Glomerular visceral epithelial cell (primary cell): ENCODE measurements at regions not wholly inside any gene's neighbourhood (a gene's known extent, or its start where the extent isn't known, plus 50 kb on each side); places are given as distances from the start of the nearest gene placed in this dataset.
"Not testable (repeated sequence)": the region's sequence is repeated elsewhere in the genome, so short reads cannot be mapped to it uniquely, and the experiment has no call there.

Source experiments
- DNase-seq: peaks from one replicate; pipeline ENCODE4 v3.0.0-alpha.2; 2016; ENCODE audit errors: extremely low spot score

DNA sequence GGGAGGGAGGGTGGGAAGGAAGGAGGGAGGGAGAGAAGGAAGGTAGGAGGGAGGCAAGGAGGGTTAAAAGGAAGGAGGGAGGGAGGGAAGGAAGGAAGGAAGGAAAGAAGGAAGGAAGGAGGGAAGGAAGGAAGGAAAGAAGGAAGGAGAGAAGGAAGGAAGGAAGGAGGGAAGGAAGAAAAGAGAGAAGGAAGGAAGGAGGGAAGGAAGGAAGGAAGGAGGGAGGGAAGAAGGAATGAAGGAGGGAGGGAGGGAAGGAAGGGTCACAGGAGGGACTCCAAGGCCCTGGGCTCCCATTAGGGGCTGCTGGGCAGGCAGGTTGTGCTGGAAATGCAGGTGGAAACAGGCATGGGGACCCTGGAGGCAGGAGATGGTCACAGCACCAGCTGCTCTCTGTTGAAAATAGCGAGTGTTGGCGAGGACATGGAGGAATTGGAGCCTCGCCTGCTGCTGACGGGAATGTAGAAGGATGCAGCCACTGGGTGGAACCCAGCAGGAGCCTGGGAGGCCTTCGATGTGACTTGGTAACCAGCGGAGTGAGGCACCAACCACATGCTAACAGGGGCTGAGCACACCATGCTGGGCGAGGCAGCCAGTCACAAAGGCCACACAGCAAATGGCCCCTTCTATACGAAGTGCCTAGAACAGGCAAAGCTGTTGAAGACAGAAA, 217.3 kb upstream of the SGCG start:
- not testable (repeated sequence) for DNase-seq

DNA sequence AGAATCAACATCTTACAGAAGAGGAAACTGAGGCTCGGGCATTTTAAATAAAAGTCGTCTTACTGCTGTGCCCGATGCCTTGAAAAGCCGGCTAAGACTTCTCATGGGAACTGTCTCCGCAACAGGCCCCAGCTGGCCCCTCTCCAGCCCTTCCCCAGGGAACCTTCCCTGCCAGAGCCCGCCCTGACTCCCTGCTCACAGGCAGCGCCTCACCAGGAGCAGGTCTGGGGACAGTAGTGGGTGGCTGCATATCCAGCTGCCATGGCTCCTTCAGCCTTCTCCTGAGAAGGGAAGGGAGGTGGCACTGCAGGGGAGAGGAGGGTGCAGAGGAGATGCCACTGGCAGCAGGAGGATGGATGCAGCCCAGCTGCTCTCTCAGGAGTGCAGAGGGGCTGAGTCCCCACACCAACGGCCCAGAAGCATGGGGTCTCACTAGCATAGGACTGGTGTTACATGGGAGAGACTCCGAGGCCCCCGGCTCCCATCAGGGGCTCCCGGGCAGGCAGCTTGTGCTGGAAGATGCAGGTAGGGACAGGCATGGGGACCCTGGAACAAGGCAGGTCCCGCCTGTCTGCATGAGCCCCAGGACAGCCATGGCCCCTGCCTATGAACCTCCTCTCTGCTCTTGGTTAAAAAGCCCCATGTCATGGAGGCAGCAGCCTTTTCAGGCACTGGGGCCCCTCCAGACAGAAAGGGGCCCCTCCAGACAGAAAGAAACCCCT, 216.4 kb upstream of the SGCG start:
- DNase-seq = no peak

DNA sequence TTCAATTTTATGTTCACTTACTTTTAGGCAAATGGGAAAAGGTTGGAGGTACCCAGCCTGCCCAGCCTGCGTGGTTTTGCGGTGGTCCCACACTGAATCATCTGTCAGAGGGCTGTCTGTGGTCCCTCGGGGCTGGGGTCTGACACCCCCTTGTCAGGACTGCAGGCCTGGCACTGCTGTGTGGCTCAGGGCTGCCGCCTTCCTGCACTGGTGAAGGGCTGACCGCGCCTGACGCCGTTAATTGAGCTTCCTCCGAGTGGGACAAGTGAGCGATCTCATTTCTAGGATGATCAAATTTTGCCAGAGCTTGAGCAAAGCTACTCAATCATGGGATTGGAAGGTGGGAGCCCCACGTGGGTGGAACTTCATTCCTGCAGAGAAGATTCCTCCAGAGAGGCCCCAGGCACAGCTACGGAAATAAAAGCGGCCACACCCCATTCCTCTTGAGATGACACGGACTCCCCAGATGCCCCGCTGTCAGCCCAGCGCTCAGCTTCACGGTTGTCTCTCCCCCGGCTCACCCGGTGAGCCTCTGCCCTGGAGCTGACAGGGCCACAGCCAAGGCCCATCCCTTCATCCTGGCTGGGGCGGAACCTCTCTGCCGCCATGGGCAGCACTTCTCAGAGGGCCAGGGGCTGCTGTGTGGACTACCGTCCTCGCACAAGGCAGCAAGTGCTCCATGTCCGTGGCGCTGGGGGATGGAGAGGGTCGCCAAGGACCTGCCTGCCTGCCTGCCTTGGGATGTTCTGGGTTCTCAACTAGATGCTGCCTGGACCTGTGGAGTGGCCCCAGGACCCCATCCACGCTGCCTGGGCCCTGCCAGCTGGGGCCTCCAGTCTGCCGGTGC, 215.5 kb upstream of the SGCG start:
- not testable (repeated sequence) for DNase-seq

DNA sequence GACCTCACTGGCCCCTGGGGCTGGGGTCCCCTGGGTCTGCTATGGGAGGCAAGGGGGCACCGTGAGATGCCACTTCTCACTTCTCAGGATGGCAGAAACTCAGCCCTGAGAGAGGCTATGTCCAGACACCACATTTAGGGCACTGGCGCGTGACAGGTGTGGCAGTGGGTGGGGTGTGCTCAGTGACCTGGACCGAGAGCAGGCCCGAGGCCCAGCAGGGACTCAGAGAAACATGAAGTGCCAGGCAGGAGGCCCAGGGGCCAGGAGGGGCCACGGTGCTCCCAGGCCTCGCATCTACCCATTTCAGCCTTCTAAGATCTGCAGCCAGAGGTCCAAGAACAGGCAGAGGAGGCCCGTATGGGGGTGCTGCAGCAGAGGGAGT, 214.9 kb upstream of the SGCG start:
- not testable (repeated sequence) for DNase-seq

DNA sequence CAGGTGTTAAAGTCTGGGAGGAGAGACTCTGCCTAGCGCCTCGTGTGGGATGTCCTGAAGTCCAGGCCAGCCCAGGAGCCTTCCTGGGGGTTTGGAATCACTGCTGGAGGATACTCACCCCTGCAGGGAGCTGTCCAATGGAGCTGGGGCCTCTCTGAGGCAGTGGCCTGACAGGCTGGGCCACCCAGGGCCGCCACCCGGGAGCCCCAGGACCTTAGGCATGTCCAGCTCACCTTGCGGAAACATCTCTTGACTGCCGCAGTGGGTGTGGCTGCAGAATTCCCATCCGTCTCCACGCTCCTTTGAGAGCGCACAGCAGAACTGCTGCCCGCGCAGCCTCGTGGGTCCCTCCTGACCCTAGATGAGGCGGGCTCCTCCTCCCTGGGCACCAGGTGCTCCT, 214.0 kb upstream of the SGCG start:
- DNase-seq = not testable (repeated sequence)

DNA sequence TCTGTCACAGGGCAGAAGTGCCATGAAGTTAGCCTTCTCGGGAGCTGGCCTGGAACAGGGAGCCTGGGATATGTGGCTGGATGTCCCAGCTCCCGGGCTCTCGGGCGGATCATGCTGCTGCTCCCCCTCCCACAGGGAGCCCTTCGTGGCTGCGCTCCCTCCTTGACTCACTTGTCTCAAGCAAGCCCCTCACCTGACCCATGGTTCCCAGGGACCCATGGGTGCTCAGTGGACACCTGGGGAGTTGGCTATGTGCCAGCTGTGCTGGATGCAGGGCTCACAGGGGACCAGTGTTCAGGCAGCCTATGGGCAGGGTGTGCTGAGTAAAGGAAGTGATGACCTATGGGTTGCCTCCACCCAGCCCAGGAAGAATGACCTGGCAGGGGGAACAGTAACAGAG, 213.1 kb upstream of the SGCG start:
- no peak for DNase-seq

DNA sequence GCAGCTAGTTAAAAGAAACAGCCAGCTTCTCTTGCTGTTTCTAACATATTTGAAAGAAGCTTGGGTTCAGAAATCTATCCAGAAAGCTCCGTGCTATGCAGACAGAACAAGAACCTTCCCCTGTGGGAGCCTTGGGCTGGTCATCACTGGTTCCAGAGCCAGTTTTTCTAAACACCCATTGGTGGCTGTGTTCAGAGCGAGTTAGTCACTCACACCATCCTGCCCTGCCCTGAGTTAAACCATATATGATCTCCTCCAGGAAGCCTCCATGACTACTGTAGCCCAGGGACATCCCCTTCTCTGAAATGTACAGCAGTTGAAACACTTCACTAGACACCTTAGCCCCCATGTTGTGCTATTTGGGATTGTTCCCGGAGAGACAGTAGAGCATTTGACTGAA, 200.8 kb upstream of the SGCG start:
- DNase-seq = no peak

DNA sequence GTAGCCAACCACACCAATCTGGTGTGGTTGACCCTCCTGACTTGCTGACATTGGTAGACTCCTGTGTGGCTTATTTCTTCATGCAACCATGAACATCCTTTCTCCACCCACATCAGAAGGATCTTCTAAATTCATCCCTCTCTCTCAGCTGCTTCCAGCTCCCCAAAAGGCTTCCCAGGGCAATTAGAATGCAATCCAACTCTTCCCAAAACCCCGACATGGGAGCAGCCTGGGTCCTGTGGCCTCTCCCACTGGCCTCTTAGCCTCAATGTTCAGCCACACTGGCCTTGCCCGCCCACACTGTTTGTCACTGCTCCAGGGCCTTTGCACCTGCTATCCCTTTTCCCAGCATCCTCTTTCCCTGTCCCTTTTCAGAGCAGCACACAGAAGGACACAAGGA, 199.8 kb upstream of the SGCG start:
- DNase-seq = no peak

DNA sequence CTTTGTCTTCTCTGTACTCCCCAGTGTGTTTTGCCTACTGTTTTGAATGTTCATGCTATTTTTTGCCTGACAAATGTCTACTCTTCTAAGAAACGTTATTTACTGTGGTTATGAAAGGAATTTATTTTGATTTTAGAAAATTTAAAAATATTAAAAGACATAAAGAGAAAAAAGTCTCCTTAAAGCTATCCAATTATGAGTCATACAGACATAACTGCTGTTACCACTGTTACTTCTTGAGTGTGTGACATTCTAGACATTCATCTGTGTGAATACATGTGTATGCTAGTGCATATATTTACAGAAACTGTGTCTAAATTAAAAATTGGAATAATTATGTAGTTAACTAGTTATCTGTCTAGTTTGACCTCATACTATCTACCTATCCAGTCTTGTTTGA, 187.6 kb upstream of the SGCG start:
- DNase-seq = no peak

DNA sequence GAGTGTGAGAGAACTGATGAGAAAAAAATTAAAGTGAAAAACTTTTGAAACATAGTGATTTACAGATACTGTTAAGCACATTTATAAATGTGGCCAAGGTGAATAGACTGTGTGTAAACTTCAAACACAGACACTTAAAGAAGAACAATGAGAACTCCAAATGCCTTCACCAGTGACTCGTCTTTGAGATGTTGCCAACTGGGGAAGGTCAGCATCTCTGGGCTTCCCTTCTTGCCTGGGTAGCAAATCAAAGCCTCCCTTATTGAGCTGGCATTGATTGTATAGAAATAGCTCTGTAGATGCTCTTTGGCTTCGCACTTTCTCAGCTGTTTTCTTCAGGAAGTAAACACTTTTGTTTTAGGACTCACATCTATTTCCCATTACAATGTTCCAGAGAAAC, 177.3 kb upstream of the SGCG start:
- DNase-seq = no peak

DNA sequence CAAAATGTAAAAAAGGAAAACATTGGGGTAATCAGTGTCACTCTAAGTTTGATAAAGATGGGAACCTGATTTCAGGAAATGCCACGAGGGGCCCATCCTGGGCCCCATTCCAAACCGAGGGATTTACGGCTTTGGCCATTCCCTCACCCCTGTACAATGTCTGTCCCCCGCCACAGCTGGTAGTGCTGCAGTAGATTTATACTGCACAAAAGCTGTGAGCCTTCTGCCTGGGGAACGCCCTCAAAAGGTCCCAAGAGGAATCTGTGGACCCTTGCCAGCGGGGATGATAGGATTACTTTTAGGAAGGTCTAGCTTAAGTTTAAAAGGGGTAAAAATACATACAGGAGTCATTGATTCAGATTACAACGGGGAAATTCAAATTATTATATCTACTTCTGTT, 173.4 kb upstream of the SGCG start:
- DNase-seq = no peak

DNA sequence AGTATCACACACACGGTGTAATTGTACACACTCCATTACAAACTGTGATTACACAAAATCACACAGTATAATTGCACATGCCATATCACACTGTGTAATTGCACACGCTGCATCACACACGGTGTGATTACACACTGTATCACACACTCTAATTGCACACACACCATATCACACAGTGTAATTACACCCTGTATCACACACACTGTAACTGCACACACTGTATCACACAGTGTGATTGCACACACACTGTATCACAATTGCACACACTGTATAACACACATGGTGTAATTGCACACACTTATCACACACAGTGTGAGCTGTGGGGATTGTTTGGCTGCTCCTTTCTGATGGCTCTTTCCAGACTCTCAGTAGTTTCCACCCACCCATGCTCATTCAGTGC, 162.6 kb upstream of the SGCG start:
- no peak for DNase-seq

DNA sequence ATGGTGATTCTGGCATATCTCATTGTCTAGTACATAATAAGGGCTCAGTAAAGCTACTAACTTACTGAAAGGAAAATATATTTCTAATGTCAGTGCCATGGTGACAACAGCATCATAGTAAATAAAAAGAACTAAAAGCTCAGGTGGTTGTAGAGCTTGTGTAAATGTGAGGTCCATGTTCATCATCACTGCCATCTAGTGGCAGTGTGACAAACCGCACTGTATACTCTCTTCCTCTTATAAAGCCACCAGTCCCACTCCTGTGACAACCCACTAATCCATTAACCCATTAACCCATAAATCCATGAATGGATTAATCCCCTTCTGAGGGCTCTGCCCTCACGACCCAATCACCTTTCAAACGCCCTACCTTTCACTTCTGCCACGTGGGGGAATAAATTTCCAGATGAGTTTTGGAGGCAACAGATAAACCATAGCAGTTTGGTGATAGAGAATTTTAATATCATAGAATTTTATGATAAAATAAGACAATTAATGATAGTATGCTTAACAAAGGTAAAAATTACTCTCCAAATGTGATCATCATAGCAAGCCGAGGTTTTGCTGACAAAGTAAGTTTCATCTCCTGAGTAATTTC, 160.4 kb upstream of the SGCG start:
- peak; percentile 65 for DNase-seq

DNA sequence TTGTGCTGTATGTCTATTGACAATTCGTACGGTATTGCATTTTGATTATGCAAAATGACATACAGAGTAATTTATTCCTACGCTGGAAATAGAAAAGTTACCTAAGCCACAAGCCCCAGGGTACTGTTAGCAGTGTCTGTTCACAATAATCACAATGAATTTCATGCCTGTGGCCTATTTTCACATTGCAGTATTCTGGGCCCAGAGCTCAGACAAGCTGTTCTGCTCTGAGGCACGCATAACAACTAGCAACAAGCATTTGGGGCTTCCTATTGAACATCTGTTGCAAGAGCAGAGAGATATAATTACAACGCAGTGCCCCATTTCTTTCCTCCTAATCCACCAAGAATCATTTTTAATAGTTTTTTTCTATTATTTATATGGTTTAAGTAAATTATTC, 158.9 kb upstream of the SGCG start:
- DNase-seq = no peak

DNA sequence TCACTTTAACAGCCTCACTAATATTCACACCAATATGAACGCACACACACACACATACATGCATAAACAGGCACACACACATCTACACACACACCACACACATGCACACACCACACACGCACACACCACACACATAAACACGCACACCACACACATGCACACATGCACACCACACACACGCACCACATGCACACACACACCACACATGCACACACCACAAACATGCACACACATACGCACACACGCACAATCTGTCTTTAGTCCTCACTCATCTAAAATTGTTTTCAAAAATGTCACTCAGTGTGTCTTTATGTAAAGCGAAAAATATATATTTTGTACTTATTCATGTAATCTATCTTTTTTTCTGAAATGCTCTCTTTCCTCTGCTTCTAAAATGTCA, 158.1 kb upstream of the SGCG start:
- DNase-seq = no peak

DNA sequence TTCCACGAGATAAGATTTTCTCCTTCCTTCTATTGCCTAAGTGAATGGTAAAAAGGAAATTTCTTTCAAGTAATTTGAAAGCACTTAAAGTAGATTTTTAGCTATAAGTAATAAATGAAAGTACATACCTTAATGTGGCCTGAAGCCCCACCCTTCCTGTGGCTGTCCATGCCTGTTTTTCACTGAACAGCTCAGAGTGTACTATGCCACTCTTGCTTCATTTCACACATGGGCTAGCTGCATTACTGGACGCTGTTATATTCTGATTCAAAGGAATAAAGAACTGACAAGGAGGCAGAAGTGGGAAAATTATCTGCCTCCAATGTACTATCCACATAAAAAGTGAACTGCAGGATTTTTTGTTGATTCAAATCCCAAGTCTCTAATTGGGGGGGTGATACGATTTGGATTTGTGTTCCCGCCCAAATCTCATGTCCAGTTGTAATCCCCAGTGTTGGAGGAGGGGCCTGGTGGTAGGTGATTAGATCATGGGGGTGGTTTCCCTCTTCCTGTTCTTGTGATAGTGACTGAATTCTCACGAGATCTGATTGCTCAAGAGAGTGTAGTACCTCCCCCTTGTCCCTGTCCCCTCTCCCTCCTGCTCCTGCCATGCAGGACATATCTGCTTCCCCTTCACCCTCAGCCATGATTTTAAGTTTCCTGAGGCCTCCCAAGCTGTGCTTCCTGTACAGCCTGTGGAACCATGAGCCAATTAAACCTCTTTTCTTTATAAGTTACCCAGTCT, 154.7 kb upstream of the SGCG start:
- DNase-seq = no peak

DNA sequence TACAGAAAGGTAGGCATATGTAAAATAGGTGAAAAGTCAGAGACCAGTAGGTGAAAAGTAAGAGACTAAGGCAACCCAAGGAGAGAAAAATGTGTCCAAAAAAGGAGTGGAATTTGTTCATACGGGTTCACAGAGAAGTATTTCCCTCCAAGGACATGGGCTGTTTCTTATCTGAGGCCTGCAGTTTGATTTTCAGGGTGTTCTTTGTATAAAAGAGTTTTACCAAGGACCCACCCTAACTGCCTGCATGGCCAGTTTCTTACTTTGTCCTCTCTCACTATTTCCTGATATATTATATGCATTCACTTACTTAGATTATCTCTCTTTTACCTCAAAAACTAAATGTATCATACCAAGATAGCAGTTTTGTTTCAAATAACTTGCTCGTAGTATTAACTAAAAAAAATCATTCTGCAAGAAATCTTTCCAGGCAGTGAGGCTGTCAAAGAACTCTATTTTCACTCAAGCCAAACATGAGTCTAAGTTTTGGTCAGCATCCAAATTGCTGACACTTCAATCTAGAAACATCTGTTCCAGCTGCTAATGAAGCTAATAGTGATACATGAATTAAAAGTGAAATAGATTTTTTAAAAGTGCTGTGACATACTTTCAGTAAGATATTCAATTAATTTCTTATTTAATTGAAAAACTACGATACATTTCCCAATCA, 141.4 kb upstream of the SGCG start:
- DNase-seq = no peak

DNA sequence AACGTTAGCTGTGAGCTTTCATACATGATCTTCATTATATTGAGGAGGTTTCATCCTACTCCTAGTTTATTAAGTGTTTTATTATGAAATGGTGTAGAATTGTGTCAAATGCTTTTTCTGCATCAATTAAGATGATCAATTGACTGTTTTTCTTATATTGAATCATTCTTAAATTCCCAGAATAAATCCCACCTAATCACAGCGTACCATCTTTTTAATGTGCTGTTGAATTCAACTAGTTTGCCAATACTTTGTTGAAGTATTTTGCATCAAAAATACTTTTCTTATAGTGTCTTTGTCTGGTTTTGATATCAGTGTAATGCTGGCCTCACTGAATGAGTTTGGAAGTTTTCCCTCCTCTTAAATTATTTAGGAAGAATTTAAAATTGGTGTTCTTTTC, 138.6 kb upstream of the SGCG start:
- no peak for DNase-seq

DNA sequence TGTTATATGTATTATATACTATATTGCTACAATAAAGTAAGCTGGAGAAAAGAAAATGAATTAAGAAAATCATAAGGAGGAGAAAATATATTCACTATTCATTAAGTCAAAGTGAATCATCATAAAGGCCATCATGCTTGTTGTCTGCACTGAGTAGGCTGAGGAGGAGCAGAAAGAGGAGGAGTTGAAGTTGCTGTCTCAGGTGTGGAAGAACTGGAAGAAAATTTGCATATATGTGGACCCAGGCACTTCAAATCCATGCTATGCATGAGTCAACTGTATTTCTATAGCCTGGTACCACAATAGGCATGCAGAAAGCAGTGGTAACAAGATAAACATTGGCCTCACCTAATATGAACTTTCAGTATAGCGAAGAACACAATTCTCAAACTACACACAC, 135.9 kb upstream of the SGCG start:
- DNase-seq = no peak

DNA sequence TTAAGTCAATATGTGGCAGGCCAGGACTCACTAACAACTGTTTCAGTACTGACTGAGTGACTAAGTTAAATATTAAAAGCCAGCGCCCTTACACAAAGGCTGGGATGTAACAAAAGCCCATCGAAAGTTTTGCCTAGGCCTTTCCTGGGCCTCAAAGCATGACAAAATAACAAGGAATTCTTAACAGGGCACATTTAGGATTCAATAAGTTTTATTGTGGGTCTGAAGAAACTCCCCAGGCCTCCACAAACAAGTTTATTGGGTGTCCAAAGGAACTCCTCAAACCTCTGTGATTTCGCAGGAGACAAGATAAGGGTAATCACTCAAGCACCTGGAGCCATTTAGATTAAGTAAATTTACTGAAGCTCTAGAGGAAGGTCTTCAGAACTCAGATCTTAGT, 130.7 kb upstream of the SGCG start:
- DNase-seq = no peak

DNA sequence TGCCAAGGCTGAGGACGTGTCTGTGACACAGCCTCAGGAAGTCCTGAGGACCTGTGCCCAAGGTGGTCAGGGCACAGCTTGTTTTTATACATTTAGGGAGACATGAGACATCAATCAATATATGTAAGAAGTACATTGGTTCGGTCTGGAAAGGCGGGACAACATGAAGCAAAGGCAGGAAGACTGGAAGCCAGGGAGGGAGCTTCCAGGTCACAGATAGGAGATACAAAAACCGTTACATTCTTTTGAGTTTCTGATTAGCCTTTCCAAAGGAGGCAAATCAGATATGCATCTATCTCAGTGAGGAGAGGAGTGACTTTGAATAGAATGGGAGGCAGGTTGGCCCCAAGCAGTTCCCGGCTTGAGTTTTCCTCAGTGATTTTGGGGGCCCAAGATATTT, 127.1 kb upstream of the SGCG start:
- DNase-seq = not testable (repeated sequence)
